ENCODE measurements at regions not wholly inside any gene's neighbourhood (a gene's known extent, or its start where the extent isn't known, plus 50 kb on each side); places are given as distances from the start of the nearest gene placed in this dataset.

GRCh38 chr12:105554223-105554678 lies 223.8 kb downstream of the C12orf75 start:
- Mint-ChIP-seq H3K4me1 (no peaks in the 10 kb centered on the region), H3K9me3 (peaks cover 0 to 1% of the 10 kb centered on the region in 2 donors), H3K27me3 (peaks cover 0 to 4% of the 10 kb centered on the region in 2 donors), H3K4me3 (no peak overlapping the region), H3K36me3 (no peaks in the 10 kb centered on the region), H3K27ac (no peak overlapping the region)
- DNase-seq (no peak), ATAC-seq (replicated peaks) (no peak)

DNA sequence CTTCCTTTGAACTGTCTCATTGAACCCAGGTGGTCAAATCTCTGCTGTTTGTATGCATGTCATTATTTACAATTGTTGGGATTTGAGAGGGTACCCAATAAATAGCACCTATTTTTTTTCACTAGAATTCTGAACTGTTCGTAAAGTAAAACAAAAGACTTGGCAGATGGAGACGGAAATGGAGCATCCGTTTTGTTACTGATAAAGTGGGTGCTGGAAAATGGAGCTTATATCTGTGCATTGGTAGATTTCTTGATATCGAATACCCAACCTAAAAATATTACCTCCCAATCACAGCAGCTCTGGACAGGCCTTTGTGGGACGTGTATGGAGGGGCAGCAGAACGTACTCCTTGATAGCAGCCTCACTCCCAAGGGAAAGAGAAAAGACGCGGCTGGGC lies 224.4 kb downstream of the C12orf75 start:
- H3K4me1 Mint-ChIP-seq = no peaks in the 10 kb centered on the region
- H3K9me3 Mint-ChIP-seq = no peaks in the 10 kb centered on the region
- no peak overlapping the region for H3K27ac Mint-ChIP-seq
- no peak overlapping the region for H3K4me3 Mint-ChIP-seq
- H3K36me3 Mint-ChIP-seq = no peaks in the 10 kb centered on the region
- ATAC-seq (replicated peaks) (no peak), DNase-seq (no peak)
- peaks cover 2 to 6% of the 10 kb centered on the region in 2 donors for H3K27me3 Mint-ChIP-seq

GRCh38 chr12:105555556-105556295 lies 225.2 kb downstream of the C12orf75 start:
- no peak overlapping the region for H3K27ac Mint-ChIP-seq
- H3K27me3 Mint-ChIP-seq = peaks cover 6 to 11% of the 10 kb centered on the region in 2 donors
- H3K4me1 Mint-ChIP-seq = no peaks in the 10 kb centered on the region
- H3K4me3 Mint-ChIP-seq = no peak overlapping the region
- no peak for ATAC-seq (replicated peaks)
- no peak for DNase-seq
- H3K9me3 Mint-ChIP-seq = no peaks in the 10 kb centered on the region
- no peaks in the 10 kb centered on the region for H3K36me3 Mint-ChIP-seq

GRCh38 chr12:105559310-105559709 lies 228.8 kb downstream of the C12orf75 start:
- Mint-ChIP-seq H3K4me1 (no peaks in the 10 kb centered on the region), H3K27me3 (peaks cover 6 to 11% of the 10 kb centered on the region in 2 donors), H3K36me3 (no peaks in the 10 kb centered on the region), H3K4me3 (no peak overlapping the region), H3K9me3 (peaks cover 0 to 1% of the 10 kb centered on the region in 2 donors), H3K27ac (no peak overlapping the region)
- ATAC-seq (replicated peaks) = no peak
- DNase-seq = no peak

- H3K4me1 Mint-ChIP-seq = no peaks in the 10 kb centered on the region
- no peak overlapping the region for H3K4me3 Mint-ChIP-seq
- no peak overlapping the region for H3K27ac Mint-ChIP-seq
- ATAC-seq (replicated peaks) (no peak), DNase-seq (no peak)
- peaks cover 0 to 1% of the 10 kb centered on the region in 2 donors for H3K9me3 Mint-ChIP-seq
- no peaks in the 10 kb centered on the region for H3K36me3 Mint-ChIP-seq
- H3K27me3 Mint-ChIP-seq = peaks cover 6 to 14% of the 10 kb centered on the region in 2 donors
Measured at GRCh38 chr12:105561546-105562198, 231.2 kb downstream of the C12orf75 start.

- no peak for DNase-seq
- no peaks in the 10 kb centered on the region for H3K4me1 Mint-ChIP-seq
- no peak overlapping the region for H3K4me3 Mint-ChIP-seq
- H3K27ac Mint-ChIP-seq = no peak overlapping the region
- no peaks in the 10 kb centered on the region for H3K36me3 Mint-ChIP-seq
- ATAC-seq (replicated peaks) = no peak
- peaks cover 7 to 11% of the 10 kb centered on the region in 2 donors for H3K27me3 Mint-ChIP-seq
- H3K9me3 Mint-ChIP-seq = peaks cover 0 to 1% of the 10 kb centered on the region in 2 donors
Measured at GRCh38 chr12:105562199-105562971, 231.9 kb downstream of the C12orf75 start.

DNA sequence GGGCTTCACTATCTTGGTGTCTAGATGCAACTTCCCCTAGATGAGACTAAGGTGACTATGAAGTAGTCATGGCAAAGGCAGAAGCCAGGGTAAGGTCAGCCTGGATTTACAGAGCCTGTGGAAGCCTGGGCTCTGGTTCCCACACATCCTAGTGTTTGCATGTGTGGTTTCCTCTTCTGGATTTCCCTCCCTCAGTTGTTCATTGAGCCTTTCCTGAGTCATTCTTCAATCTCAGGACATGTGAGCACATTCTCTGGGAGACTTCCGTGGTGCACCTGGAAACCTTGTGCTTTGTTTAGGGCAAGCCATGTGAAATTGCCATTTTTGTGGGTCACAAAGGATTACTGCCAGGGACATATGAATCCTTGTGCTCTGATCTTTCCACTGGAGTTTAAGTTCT lies 236.6 kb downstream of the C12orf75 start:
- H3K27me3 Mint-ChIP-seq = peaks cover 4 to 6% of the 10 kb centered on the region in 2 donors
- DNase-seq = no peak
- peaks cover 0 to 1% of the 10 kb centered on the region in 2 donors for H3K9me3 Mint-ChIP-seq
- H3K36me3 Mint-ChIP-seq = no peaks in the 10 kb centered on the region
- H3K27ac Mint-ChIP-seq = no peak overlapping the region
- no peaks in the 10 kb centered on the region for H3K4me1 Mint-ChIP-seq
- ATAC-seq (replicated peaks) = no peak
- H3K4me3 Mint-ChIP-seq = no peak overlapping the region

- Mint-ChIP-seq H3K36me3 (no peaks in the 10 kb centered on the region), H3K4me1 (no peaks in the 10 kb centered on the region), H3K27me3 (peaks cover 4 to 6% of the 10 kb centered on the region in 2 donors), H3K9me3 (no peaks in the 10 kb centered on the region), H3K4me3 (no peak overlapping the region), H3K27ac (no peak overlapping the region)
- no peak for DNase-seq
- ATAC-seq (replicated peaks) = no peak
Measured at GRCh38 chr12:105569886-105570285, 239.4 kb downstream of the C12orf75 start.

- no peaks in the 10 kb centered on the region for H3K36me3 Mint-ChIP-seq
- DNase-seq (no peak), ATAC-seq (replicated peaks) (no peak)
- no peaks in the 10 kb centered on the region for H3K4me1 Mint-ChIP-seq
- H3K27ac Mint-ChIP-seq = no peak overlapping the region
- no peak overlapping the region for H3K4me3 Mint-ChIP-seq
- no peaks in the 10 kb centered on the region for H3K9me3 Mint-ChIP-seq
- H3K27me3 Mint-ChIP-seq = peaks cover 0 to 6% of the 10 kb centered on the region in 2 donors
Measured at GRCh38 chr12:105570944-105571343, 240.5 kb downstream of the C12orf75 start.

DNA sequence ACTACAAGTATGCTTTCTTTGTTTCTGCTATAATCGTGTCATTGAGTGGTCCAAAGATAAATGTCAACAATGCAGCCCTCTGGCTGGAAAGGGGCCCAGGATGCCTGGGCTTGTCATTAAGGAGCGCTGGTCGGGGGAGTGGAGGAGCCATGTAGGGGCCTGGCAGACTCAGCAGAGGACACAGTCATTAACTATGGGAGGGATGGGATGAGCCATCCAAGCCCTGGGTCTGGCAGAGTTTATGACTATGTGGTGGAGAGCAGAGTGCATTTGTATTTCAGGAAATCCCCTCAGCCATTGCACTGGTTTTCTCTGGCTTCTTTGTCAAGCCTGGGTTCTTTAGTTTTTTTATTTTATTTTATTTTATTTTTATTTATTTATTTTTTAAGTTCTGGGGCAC lies 243.1 kb downstream of the C12orf75 start:
- no peak overlapping the region for H3K4me3 Mint-ChIP-seq
- H3K4me1 Mint-ChIP-seq = no peaks in the 10 kb centered on the region
- H3K27ac Mint-ChIP-seq = no peak overlapping the region
- no peak for DNase-seq
- H3K27me3 Mint-ChIP-seq = peaks cover 4 to 7% of the 10 kb centered on the region in 2 donors
- no peaks in the 10 kb centered on the region for H3K36me3 Mint-ChIP-seq
- ATAC-seq (replicated peaks) = no peak
- peaks cover 0 to 1% of the 10 kb centered on the region in 2 donors for H3K9me3 Mint-ChIP-seq

DNA sequence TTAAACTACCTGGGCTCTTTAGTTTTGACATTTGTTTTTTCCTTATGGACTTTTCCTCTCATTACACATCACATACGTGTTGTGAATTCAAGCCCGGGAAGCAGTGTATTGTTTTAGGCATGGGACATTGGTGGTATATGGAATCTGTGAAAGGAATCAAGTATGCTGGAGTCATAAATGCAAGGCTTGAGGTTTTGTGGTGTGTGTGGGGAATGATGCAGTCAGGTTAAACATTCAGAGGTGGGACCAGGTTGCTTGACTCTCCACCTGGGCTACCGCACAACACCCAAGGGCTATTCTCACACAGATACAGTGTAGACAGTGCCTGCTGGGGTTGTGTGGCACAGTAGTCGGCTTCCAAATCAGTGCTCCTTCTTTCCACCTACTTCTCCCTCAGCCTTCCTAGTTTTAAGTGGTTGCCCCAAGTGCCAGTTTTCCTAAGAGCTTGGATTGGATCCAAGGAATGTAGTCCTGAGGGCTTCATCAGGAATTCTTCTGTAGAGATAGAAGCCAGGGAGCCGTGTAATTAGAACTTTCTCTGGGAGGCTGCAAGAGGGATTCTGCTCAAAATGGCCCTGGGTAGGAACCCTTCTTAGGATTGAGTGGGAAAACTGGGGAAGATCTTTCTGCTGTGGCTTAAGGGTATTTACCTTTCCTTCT lies 243.7 kb downstream of the C12orf75 start:
- no peaks in the 10 kb centered on the region for H3K36me3 Mint-ChIP-seq
- DNase-seq (no peak), ATAC-seq (replicated peaks) (no peak)
- no peak overlapping the region for H3K4me3 Mint-ChIP-seq
- H3K9me3 Mint-ChIP-seq = peaks cover 0 to 1% of the 10 kb centered on the region in 2 donors
- no peaks in the 10 kb centered on the region for H3K4me1 Mint-ChIP-seq
- no peak overlapping the region for H3K27ac Mint-ChIP-seq
- peaks cover 4 to 7% of the 10 kb centered on the region in 2 donors for H3K27me3 Mint-ChIP-seq

GRCh38 chr12:105575235-105575634 lies 244.7 kb downstream of the C12orf75 start:
- Mint-ChIP-seq H3K9me3 (peaks cover 0 to 1% of the 10 kb centered on the region in 2 donors), H3K27me3 (peaks cover 4 to 7% of the 10 kb centered on the region in 2 donors), H3K4me1 (no peaks in the 10 kb centered on the region), H3K36me3 (no peaks in the 10 kb centered on the region), H3K4me3 (no peak overlapping the region), H3K27ac (no peak overlapping the region)
- DNase-seq (no peak), ATAC-seq (replicated peaks) (no peak)

DNA sequence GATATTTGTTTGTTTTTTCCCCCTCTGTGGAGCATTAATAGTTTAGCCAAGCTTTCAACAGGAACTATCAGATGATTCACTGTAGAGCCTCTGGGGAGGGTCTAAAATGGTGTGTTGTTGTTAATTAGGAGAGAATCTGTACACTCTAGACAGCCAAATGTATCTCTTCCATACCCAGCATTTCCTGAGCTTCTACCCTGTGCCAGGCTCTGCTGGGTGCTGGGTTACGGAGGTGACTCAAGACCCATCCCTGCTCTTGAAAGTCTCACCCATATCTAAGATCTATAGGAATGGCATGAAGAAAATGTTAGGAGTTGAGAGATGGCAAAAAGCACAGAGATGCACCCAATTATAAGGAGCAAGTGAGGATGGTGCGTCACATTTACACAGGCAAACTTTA lies 245.8 kb downstream of the C12orf75 start:
- H3K4me1 Mint-ChIP-seq = no peaks in the 10 kb centered on the region
- H3K4me3 Mint-ChIP-seq = no peak overlapping the region
- peaks cover 4 to 7% of the 10 kb centered on the region in 2 donors for H3K27me3 Mint-ChIP-seq
- peaks cover 0 to 1% of the 10 kb centered on the region in 2 donors for H3K9me3 Mint-ChIP-seq
- H3K36me3 Mint-ChIP-seq = no peaks in the 10 kb centered on the region
- DNase-seq (no peak), ATAC-seq (replicated peaks) (no peak)
- H3K27ac Mint-ChIP-seq = no peak overlapping the region

DNA sequence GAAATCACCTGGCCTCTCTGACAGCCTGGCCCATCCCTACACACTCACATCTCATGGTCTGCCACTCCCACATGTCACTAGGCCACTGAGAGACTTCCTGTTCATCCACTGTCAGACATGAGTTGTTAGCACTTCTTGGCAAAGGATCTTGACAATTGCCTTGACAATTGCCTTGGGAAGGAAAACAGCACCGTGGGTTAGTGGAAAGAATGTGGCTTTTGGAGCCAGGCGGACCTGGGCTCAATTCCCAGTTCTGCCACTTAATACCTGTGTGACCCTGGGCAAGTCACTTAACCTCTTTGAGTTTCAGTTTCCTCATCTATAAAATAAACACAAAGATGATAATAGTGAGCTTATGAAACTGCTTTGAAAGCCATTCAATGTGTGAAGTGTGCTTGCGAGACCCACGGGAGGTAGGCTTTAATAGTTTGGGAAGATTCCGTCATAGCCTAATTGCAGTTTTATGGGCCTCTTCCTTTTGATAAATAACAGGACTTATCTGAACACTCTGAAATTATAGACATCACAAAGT lies 250.4 kb downstream of the C12orf75 start:
- no peaks in the 10 kb centered on the region for H3K4me1 Mint-ChIP-seq

More for the DNA sequence above, 250.4 kb downstream of the C12orf75 start:
- no peak for DNase-seq
- Mint-ChIP-seq H3K9me3 (peaks cover 0 to 1% of the 10 kb centered on the region in 2 donors), H3K27ac (no peak overlapping the region), H3K36me3 (no peaks in the 10 kb centered on the region), H3K27me3 (peaks cover 7% of the 10 kb centered on the region in 2 donors), H3K4me3 (no peak overlapping the region)
- no peak for ATAC-seq (replicated peaks)
